HCT116 (cell line): ENCODE measurements at regions not wholly inside any gene's neighbourhood (a gene's known extent, or its start where the extent isn't known, plus 50 kb on each side); places are given as distances from the start of the nearest gene placed in this dataset.

Source experiments
- ATAC-seq: fragments of 200-7000 bp; cut with Tn5 transposase; 2 replicates; pipeline ENCODE4 v1.9.1; 2020; ENCODE audit warnings: mild to moderate bottlenecking, moderate library complexity
- BruUV-seq: library from RNA; stranded (reverse); fragments of 400-500 nt; replicated peaks from 2 replicates; lab custom pipeline; 2021; lab: Mats Ljungman, UMichigan
- CTCF ChIA-PET: fragments of 300-600 bp; sonication (Branson Sonifier 250); formaldehyde crosslinking; loops from one replicate; lab custom pipeline; 2021; ENCODE audit warnings: antibody characterized with exemption; lab: Charles Lee
- POLR2A ChIA-PET: fragments of 300-600, 350-600 bp; sonication (Branson Sonifier 250); formaldehyde crosslinking; loops from one replicate; lab custom pipeline; 2021; ENCODE audit warnings: antibody characterized with exemption; lab: Charles Lee
- RAD21 ChIA-PET, 2 experiments: fragments of 300-600 bp; sonication (Branson Sonifier 250); formaldehyde crosslinking; loops; one replicate each; lab custom pipeline; 2023; ENCODE audit warnings: low total read pairs in 2 of 2; ENCODE audit not compliant: uncharacterized antibody in 2 of 2, unreplicated experiment in 2 of 2, low non-redundant PET in 1 of 2; lab: Charles Lee
- DNase-seq: peaks from one replicate; pipeline ENCODE4 v3.0.0-alpha.2; 2010; ENCODE audit warnings: low read depth, low spot score
- H2AFZ ChIP-seq: fragments of 200-600 bp; shearing (Covaris generic), sonication (generic); 2 replicates; pipeline ENCODE4 v1.6.1; 2017; ENCODE audit warnings: low read depth, mixed run types, mixed read lengths, antibody characterized with exemption, low read length; ENCODE audit not compliant: poor library complexity, severe bottlenecking
- H3K27ac ChIP-seq: 2 replicates; pipeline ENCODE4 v1.5.1; 2012; ENCODE audit warnings: low read depth, low read length
- H3K27me3 ChIP-seq: fragments of 200-600 bp; sonication (generic); 2 replicates; pipeline ENCODE4 v1.6.1; 2016; ENCODE audit warnings: mixed run types, low read length, mixed read lengths; ENCODE audit not compliant: insufficient read depth
- H3K36me3 ChIP-seq, 2 experiments: fragments of 200-500 bp in 1 of 2; fragments of 200-600 bp in 1 of 2; sonication (Bioruptor generic) in 1 of 2; sonication (generic) in 1 of 2; 2 replicates each; pipeline versions ENCODE4 v1.5.1 to v1.6.1; 2014 to 2016; ENCODE audit warnings: low read length in 2 of 2, inconsistent platforms in 1 of 2, mixed read lengths in 1 of 2, mixed run types in 1 of 2; ENCODE audit not compliant: insufficient read depth in 2 of 2, control insufficient read depth in 1 of 2
- H3K4me1 ChIP-seq, 2 experiments: fragments of 200-600 bp in 1 of 2; sonication (generic) in 1 of 2; 2 replicates each; pipeline versions ENCODE4 v1.5.1 to v1.6.1; 2012 to 2017; ENCODE audit warnings: low read length in 2 of 2, inconsistent platforms in 1 of 2, mild to moderate bottlenecking in 1 of 2, mixed read lengths in 1 of 2, mixed run types in 1 of 2, moderate library complexity in 1 of 2; ENCODE audit not compliant: insufficient read depth in 2 of 2, control insufficient read depth in 1 of 2
- H3K4me2 ChIP-seq: fragments of 200-600 bp; sonication (generic); 2 replicates; pipeline ENCODE4 v1.6.1; 2017; ENCODE audit warnings: mixed run types, low read length, mixed read lengths
- H3K4me3 ChIP-seq, 2 experiments: fragments of 200-600 bp in 1 of 2; sonication (generic) in 1 of 2; replicated peaks in 1 of 2; 2 replicates each; pipeline ENCODE4 v1.5.1; 2011 to 2016; ENCODE audit warnings: low read length in 2 of 2, control low read depth in 1 of 2, low read depth in 1 of 2, mild to moderate bottlenecking in 1 of 2, mixed read lengths in 1 of 2, mixed run types in 1 of 2
- H3K79me2 ChIP-seq: fragments of 200-600 bp; sonication (generic); 2 replicates; pipeline ENCODE4 v1.6.1; 2017; ENCODE audit warnings: mild to moderate bottlenecking, mixed run types, low read length, moderate library complexity, mixed read lengths; ENCODE audit not compliant: insufficient read depth
- H3K9ac ChIP-seq: fragments of 200-600 bp; sonication (generic); 2 replicates; pipeline ENCODE4 v1.6.1; 2016; ENCODE audit warnings: low read length, mixed read lengths
- H3K9me2 ChIP-seq: fragments of 200-600 bp; sonication (generic), shearing (Covaris generic); 2 replicates; pipeline ENCODE4 v1.6.1; 2017; ENCODE audit warnings: mixed run types, mild to moderate bottlenecking, moderate library complexity; ENCODE audit not compliant: insufficient read depth
- H3K9me3 ChIP-seq, 2 experiments: fragments of 200-500 bp in 1 of 2; fragments of 200-600 bp in 1 of 2; sonication (Bioruptor generic) in 1 of 2; sonication (generic) in 1 of 2; 2 replicates each; pipeline ENCODE4 v1.6.1; 2014 to 2017; ENCODE audit warnings: low read length in 2 of 2, mixed read lengths in 2 of 2, inconsistent platforms in 1 of 2, low read depth in 1 of 2, mild to moderate bottlenecking in 1 of 2, mixed run types in 1 of 2, moderate library complexity in 1 of 2; ENCODE audit not compliant: control insufficient read depth in 1 of 2, insufficient read depth in 1 of 2
- H4K20me1 ChIP-seq: fragments of 200-600 bp; sonication (generic), shearing (Covaris generic); 2 replicates; pipeline ENCODE4 v1.6.1; 2017; ENCODE audit warnings: mixed run types, mild to moderate bottlenecking, moderate library complexity; ENCODE audit not compliant: insufficient read depth
- EGR1 ChIP-seq: IDR thresholded peaks from 2 replicates; pipeline ENCODE4 v1.6.1; 2012; ENCODE audit warnings: low read depth
- ELF1 ChIP-seq: IDR thresholded peaks from 2 replicates; pipeline ENCODE4 v1.6.1; 2012; ENCODE audit warnings: low read depth, borderline replicate concordance
- EZH2phosphoT487 ChIP-seq: fragments of 200-600 bp; IDR thresholded peaks from 2 replicates; pipeline ENCODE4 v1.6.1; 2018; ENCODE audit warnings: antibody characterized with exemption, borderline replicate concordance
- JUND ChIP-seq: IDR thresholded peaks from 2 replicates; pipeline ENCODE4 v1.6.1; 2012
- POLR2A ChIP-seq: IDR thresholded peaks from 2 replicates; pipeline ENCODE4 v1.7.0; 2011; ENCODE audit warnings: borderline replicate concordance; ENCODE audit not compliant: insufficient read depth, insufficient read length; ENCODE audit errors: extremely low read depth
- SP1 ChIP-seq: IDR thresholded peaks from 2 replicates; pipeline ENCODE4 v1.6.1; 2012; ENCODE audit warnings: low read depth
- SRF ChIP-seq: IDR thresholded peaks from 2 replicates; pipeline ENCODE4 v1.6.1; 2012; ENCODE audit warnings: low read depth
- TCF7L2 ChIP-seq: IDR thresholded peaks from 2 replicates; pipeline ENCODE4 v1.7.0; 2011; ENCODE audit warnings: borderline replicate concordance, inconsistent platforms; ENCODE audit not compliant: insufficient read depth, insufficient read length; ENCODE audit errors: extremely low read depth
- YY1 ChIP-seq: IDR thresholded peaks from 2 replicates; pipeline ENCODE4 v1.6.1; 2011; ENCODE audit warnings: low read length, low read depth, moderate library complexity, mild to moderate bottlenecking; ENCODE audit not compliant: insufficient replicate concordance; ENCODE audit errors: extremely low read depth
- ZNF274 ChIP-seq: fragments of 200-500 bp; sonication (Bioruptor generic); IDR thresholded peaks from 2 replicates; pipeline ENCODE4 v1.6.1; 2014; ENCODE audit warnings: mild to moderate bottlenecking, low read depth, low read length, inconsistent platforms
- intact Hi-C: fragments of 100-400 bp; cut with micrococcal nuclease; formaldehyde crosslinking; loops from 2 replicates; pipeline ENCODE4 v1.10.0; 2022
- TF ChIP-seq, protein P1 (sequence below): IDR thresholded peaks from 2 replicates; pipeline ENCODE4 v1.6.1; 2012
- TF ChIP-seq, protein P2 (sequence below): IDR thresholded peaks from 2 replicates; pipeline ENCODE4 v1.6.1; 2011; ENCODE audit warnings: mild to moderate bottlenecking, low read length, moderate library complexity; ENCODE audit not compliant: insufficient replicate concordance; ENCODE audit errors: extremely low read depth

DNA sequence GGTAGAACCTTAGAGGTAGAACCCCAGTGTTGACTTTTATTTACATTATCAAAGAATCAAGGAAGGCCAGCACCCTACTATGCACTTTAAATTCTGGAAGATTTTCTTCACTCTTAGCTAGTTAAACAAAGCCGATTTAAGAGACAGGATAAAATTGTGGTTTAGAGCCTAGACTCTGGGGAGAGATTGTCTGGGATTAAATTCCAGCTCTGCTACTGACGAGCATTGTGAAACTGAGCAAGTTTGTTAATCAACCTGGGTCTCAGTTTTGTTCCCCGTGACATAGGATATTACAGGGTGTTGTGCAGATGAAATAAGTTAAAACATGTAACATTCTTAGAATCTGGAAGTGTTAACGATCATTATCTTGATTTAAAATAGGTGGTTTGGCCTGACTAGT is 83.5 kb downstream of the FEM1C start:
- TF ChIP-seq ELF1 (no peak), POLR2A (no peak), ZNF274 (no peak), JUND (no peak), YY1 (no peak), EZH2phosphoT487 (no peak), TCF7L2 (no peak), SRF (no peak), SP1 (no peak), EGR1 (no peak)
- TF ChIP-seq, protein P1, sequence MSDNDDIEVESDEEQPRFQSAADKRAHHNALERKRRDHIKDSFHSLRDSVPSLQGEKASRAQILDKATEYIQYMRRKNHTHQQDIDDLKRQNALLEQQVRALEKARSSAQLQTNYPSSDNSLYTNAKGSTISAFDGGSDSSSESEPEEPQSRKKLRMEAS: no peak
- TF ChIP-seq, protein P2, sequence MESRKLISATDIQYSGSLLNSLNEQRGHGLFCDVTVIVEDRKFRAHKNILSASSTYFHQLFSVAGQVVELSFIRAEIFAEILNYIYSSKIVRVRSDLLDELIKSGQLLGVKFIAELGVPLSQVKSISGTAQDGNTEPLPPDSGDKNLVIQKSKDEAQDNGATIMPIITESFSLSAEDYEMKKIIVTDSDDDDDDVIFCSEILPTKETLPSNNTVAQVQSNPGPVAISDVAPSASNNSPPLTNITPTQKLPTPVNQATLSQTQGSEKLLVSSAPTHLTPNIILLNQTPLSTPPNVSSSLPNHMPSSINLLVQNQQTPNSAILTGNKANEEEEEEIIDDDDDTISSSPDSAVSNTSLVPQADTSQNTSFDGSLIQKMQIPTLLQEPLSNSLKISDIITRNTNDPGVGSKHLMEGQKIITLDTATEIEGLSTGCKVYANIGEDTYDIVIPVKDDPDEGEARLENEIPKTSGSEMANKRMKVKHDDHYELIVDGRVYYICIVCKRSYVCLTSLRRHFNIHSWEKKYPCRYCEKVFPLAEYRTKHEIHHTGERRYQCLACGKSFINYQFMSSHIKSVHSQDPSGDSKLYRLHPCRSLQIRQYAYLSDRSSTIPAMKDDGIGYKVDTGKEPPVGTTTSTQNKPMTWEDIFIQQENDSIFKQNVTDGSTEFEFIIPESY: no peak
- Histone ChIP-seq H3K9ac (peak overlapping the region; percentile 50), H3K9me2 (no peaks in the 10 kb centered on the region), H3K4me3 (peak overlapping the region in 1 of 2 experiments; percentile 27; a peak in 2 of 4 replicates), H3K27me3 (no peaks in the 10 kb centered on the region), H3K4me1 (peaks cover 25 to 98% of the 10 kb centered on the region in 2 experiments), H3K4me2 (peak overlapping the region; percentile 71), H2AFZ (no peak overlapping the region), H3K9me3 (no peaks in the 10 kb centered on the region), H4K20me1 (no peaks in the 10 kb centered on the region), H3K79me2 (no peaks in the 10 kb centered on the region), H3K36me3 (no peaks in the 10 kb centered on the region), H3K27ac (peak overlapping the region; percentile 73)
- ATAC-seq (no peak), DNase-seq (peak; percentile 4)
- BruUV-seq: TSS peak; percentile 67
- ChIA-PET POLR2A (interaction anchor here (0.6 to 1.4 kb wide), 9 partner anchors 8 to 111 kb away, joined by 3 to 6 read pairs (median 3); no protein-coding TSS in a partner anchor), CTCF (interaction anchor here (1.1 to 1.2 kb wide), 2 partner anchors 83 to 113 kb away, joined by 3 to 5 read pairs; no protein-coding TSS in a partner anchor), RAD21 (no interaction called here)
- intact Hi-C loops: loop anchor here (5.0 kb wide), 2 partner anchors 71 to 79 kb away; no protein-coding TSS in a partner anchor
